ENCODE measurements at regions not wholly inside any gene's neighbourhood (a gene's known extent, or its start where the extent isn't known, plus 50 kb on each side); places are given as distances from the start of the nearest gene placed in this dataset.

- Histone ChIP-seq H3K27ac (no peak overlapping the region), H3K4me3 (no peak overlapping the region), H3K27me3 (no peaks in the 10 kb centered on the region), H3K9me3 (peaks cover 0 to 7% (median 0%) of the 10 kb centered on the region in 4 donors), H3K4me1 (no peaks in the 10 kb centered on the region), H3K36me3 (no peaks in the 10 kb centered on the region)
- DNase-seq (ENCODE audit: low spot score in 2 of 2) = no peak
- 62 to 63% methylated on average over 4 of the region's 4 CpGs for WGBS, 2 donors
- TF ChIP-seq EP300 (IDR thresholded peaks at IDR 0.05) (no peak), CTCF (IDR thresholded peaks at IDR 0.05) (no peak), POLR2A (IDR thresholded peaks at IDR 0.05) (no peak)
Observed at GRCh38 chr15:59828263-59828662, 139.1 kb upstream of the BNIP2 start.

- Histone ChIP-seq H3K27me3 (no peaks in the 10 kb centered on the region), H3K9me3 (peaks cover 0 to 8% (median 0%) of the 10 kb centered on the region in 4 donors), H3K4me3 (no peak overlapping the region), H3K36me3 (no peaks in the 10 kb centered on the region), H3K27ac (no peak overlapping the region), H3K4me1 (no peaks in the 10 kb centered on the region)
- TF ChIP-seq EP300 (IDR thresholded peaks at IDR 0.05) (no peak), CTCF (IDR thresholded peaks at IDR 0.05) (no peak), POLR2A (IDR thresholded peaks at IDR 0.05) (no peak)
- 52 to 57% methylated on average over 7 of the region's 7 CpGs for WGBS, 2 donors
- no peak for DNase-seq (ENCODE audit: low spot score in 2 of 2)
Observed at GRCh38 chr15:59825901-59826300, 136.8 kb upstream of the BNIP2 start.

GRCh38 chr15:59821286-59821685 is 132.2 kb upstream of the BNIP2 start:
- Histone ChIP-seq H3K9me3 (peaks cover 0 to 8% (median 0%) of the 10 kb centered on the region in 4 donors), H3K27me3 (no peaks in the 10 kb centered on the region), H3K4me1 (no peaks in the 10 kb centered on the region), H3K4me3 (no peak overlapping the region), H3K36me3 (no peaks in the 10 kb centered on the region), H3K27ac (no peak overlapping the region)
- no peak for TF ChIP-seq POLR2A (IDR thresholded peaks at IDR 0.05)
- 41 to 50% methylated on average over 1 of the region's 1 CpG for WGBS, 2 donors
- DNase-seq (ENCODE audit: low spot score in 2 of 2) = no peak

- no peak overlapping the region for H3K4me3 ChIP-seq
- DNase-seq (ENCODE audit: low spot score in 2 of 2) = no peak
- TF ChIP-seq EP300 (IDR thresholded peaks at IDR 0.05) (no peak), POLR2A (IDR thresholded peaks at IDR 0.05) (no peak), CTCF (IDR thresholded peaks at IDR 0.05) (no peak)
- H3K27ac ChIP-seq = no peak overlapping the region
- H3K27me3 ChIP-seq = peaks cover 0 to 7% of the 10 kb centered on the region in 2 donors
- H3K4me1 ChIP-seq = no peaks in the 10 kb centered on the region
- no peaks in the 10 kb centered on the region for H3K36me3 ChIP-seq
- WGBS, 2 donors = 18 to 27% methylated on average over 4 of the region's 4 CpGs
- peaks cover 0 to 8% (median 0%) of the 10 kb centered on the region in 4 donors for H3K9me3 ChIP-seq
Observed at GRCh38 chr15:59819092-59819491, 130.0 kb upstream of the BNIP2 start.

DNA sequence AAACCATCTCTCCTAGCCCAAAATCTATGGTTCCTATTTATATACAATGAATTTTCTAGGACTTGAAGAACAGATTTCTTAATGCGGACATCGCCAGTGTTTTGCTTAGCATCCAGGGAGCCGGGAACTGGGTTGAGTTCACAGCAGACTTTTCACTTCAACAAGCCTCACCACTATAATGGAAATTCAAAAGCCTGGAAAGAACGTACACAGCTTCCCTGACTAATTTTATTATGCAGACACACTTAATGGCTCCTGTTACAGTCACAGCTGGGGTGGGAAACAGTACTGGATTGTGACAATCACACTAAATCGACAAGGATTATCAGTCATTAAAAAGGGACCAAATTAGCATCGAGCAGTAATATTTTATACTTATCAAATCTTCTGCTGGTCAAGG is 129.2 kb upstream of the BNIP2 start:
- TF ChIP-seq POLR2A (IDR thresholded peaks at IDR 0.05) = no peak
- no peak for TF ChIP-seq CTCF (IDR thresholded peaks at IDR 0.05)
- no peak for TF ChIP-seq EP300 (IDR thresholded peaks at IDR 0.05)
- Histone ChIP-seq H3K9me3 (peaks cover 0 to 2% (median 0%) of the 10 kb centered on the region in 4 donors), H3K36me3 (no peaks in the 10 kb centered on the region), H3K27ac (no peak overlapping the region), H3K4me3 (no peak overlapping the region), H3K27me3 (peaks cover 0 to 11% of the 10 kb centered on the region in 2 donors), H3K4me1 (no peaks in the 10 kb centered on the region)
- DNase-seq (ENCODE audit: low spot score in 2 of 2) = no peak
- WGBS, 2 donors = 39 to 47% methylated on average over 6 of the region's 6 CpGs

DNA sequence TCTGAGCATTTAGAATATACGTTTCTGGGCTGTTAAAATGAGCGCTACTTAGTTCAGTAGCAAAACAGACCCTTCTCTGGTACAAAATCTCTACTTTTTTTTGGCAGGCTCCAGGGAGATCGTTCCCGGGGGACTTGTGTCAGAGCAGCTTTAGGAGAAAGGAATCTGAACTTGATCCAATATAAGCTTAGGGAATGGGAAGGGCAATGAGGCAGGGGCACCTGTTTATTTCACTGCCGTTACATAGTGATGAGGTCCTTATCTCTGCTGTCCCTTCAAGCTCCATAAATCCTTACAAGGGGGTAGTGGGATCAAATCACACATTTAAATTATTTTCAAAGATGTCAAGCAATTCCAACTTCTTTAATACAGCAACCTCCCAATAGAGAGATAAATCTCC is 128.7 kb upstream of the BNIP2 start:
- no peak overlapping the region for H3K4me3 ChIP-seq
- H3K4me1 ChIP-seq = no peaks in the 10 kb centered on the region
- no peak overlapping the region for H3K27ac ChIP-seq
- no peak for DNase-seq (ENCODE audit: low spot score in 2 of 2)
- 51 to 58% methylated on average over 5 of the region's 5 CpGs for WGBS, 2 donors
- H3K27me3 ChIP-seq = peaks cover 0 to 11% of the 10 kb centered on the region in 2 donors
- no peak for TF ChIP-seq EP300 (IDR thresholded peaks at IDR 0.05)
- no peak for TF ChIP-seq POLR2A (IDR thresholded peaks at IDR 0.05)
- no peak for TF ChIP-seq CTCF (IDR thresholded peaks at IDR 0.05)
- H3K9me3 ChIP-seq = no peaks in the 10 kb centered on the region
- no peaks in the 10 kb centered on the region for H3K36me3 ChIP-seq

Measured in tibial nerve (tissue), 4 donors.